CD4-positive, alpha-beta T cell (primary cell): ENCODE measurements at regions not wholly inside any gene's neighbourhood (a gene's known extent, or its start where the extent isn't known, plus 50 kb on each side); places are given as distances from the start of the nearest gene placed in this dataset.

Experiments used
- ATAC-seq: fragments of 200-7000 bp; cut with Tn5 transposase; one replicate; pipeline ENCODE4 v1.10.0; 2022; ENCODE audit warnings: mild to moderate bottlenecking; ENCODE audit not compliant: poor library complexity
- CTCF ChIA-PET: fragments of 350-600 bp; sonication (Branson Sonifier 250); formaldehyde crosslinking; loops from one replicate; lab custom pipeline; 2021; ENCODE audit warnings: antibody characterized with exemption, inconsistent platforms; lab: Charles Lee
- POLR2A ChIA-PET: fragments of 350-600 bp; sonication (Branson Sonifier 250); formaldehyde crosslinking; loops from one replicate; lab custom pipeline; 2021; ENCODE audit warnings: antibody characterized with exemption, inconsistent platforms; lab: Charles Lee
- DNase-seq, 14 experiments: peaks; one replicate each; pipeline ENCODE4 v3.0.0-alpha.2; 2013 to 2020; ENCODE audit warnings: mixed read lengths in 2 of 14
- H3K27ac ChIP-seq, 2 donors: one replicate each; pipeline versions ENCODE4 v1.5.1 to v1.7.0; 2013; ENCODE audit warnings: low read length in 2 of 2, low read depth in 1 of 2, mild to moderate bottlenecking in 1 of 2
- H3K27me3 ChIP-seq, 2 experiments: 1 replicate in 1 of 2; 2 replicates in 1 of 2; pipeline versions ENCODE4 v1.6.1 to v1.7.0; 2013; ENCODE audit warnings: low read length in 2 of 2, control low read depth in 1 of 2, mild to moderate bottlenecking in 1 of 2, moderate library complexity in 1 of 2; ENCODE audit not compliant: insufficient read depth in 2 of 2, control insufficient read depth in 1 of 2
- H3K36me3 ChIP-seq: one replicate; pipeline ENCODE4 v1.6.1; 2013; ENCODE audit warnings: low read length, control low read depth; ENCODE audit not compliant: insufficient read depth
- H3K4me1 ChIP-seq: one replicate; pipeline ENCODE4 v1.6.1; 2013; ENCODE audit warnings: low read length, control low read depth; ENCODE audit not compliant: insufficient read depth
- H3K4me3 ChIP-seq: one replicate; pipeline ENCODE4 v1.5.1; 2013; ENCODE audit warnings: mild to moderate bottlenecking, low read length, moderate library complexity
- H3K9me3 ChIP-seq, 2 experiments: 1 replicate in 1 of 2; 2 replicates in 1 of 2; pipeline versions ENCODE4 v1.6.1 to v1.7.0; 2013; ENCODE audit warnings: low read length in 2 of 2, mild to moderate bottlenecking in 2 of 2, control low read depth in 1 of 2, moderate library complexity in 1 of 2; ENCODE audit not compliant: control insufficient read depth in 1 of 2, insufficient read depth in 1 of 2
- H3K27ac Mint-ChIP-seq: one replicate; pipeline ENCODE4 v1.8.0; 2020; ENCODE audit warnings: mixed read lengths
- H3K27me3 Mint-ChIP-seq: one replicate; pipeline ENCODE4 v1.8.0; 2021; ENCODE audit warnings: mixed read lengths
- H3K36me3 Mint-ChIP-seq: one replicate; pipeline ENCODE4 v1.8.0; 2021; ENCODE audit warnings: low read depth, mixed read lengths
- H3K4me1 Mint-ChIP-seq: one replicate; pipeline ENCODE4 v1.8.0; 2021; ENCODE audit warnings: low read depth, mixed read lengths
- H3K4me3 Mint-ChIP-seq: one replicate; pipeline ENCODE4 v1.8.0; 2020; ENCODE audit warnings: mild to moderate bottlenecking, mixed read lengths
- H3K9me3 Mint-ChIP-seq: one replicate; pipeline ENCODE4 v1.8.0; 2020; ENCODE audit warnings: mixed read lengths
- intact Hi-C, 2 experiments: fragments of 100-400 bp; cut with DNase I in 1 of 2; cut with micrococcal nuclease in 1 of 2; formaldehyde crosslinking; loops; one replicate each; pipeline versions ENCODE4 v1.15.1 to v1.9.0; 2023 to 2025; cut with DNase I, micrococcal nuclease
- TF ChIP-seq, protein P1 (sequence below): fragments of 200-600 bp; IDR thresholded peaks from one replicate; pipeline ENCODE4 v1.8.0; 2022; ENCODE audit warnings: antibody characterized with exemption, mild to moderate bottlenecking

GRCh38 chr4:53682196-53682595 is 90.9 kb upstream of the LNX1 start:
- H3K27me3 Mint-ChIP-seq = peaks cover 41% of the 10 kb centered on the region
- intact Hi-C loops = no loop called here
- Histone ChIP-seq H3K27ac (no peak overlapping the region), H3K4me3 (no peak overlapping the region), H3K9me3 (no peaks in the 10 kb centered on the region), H3K4me1 (no peaks in the 10 kb centered on the region), H3K27me3 (peaks cover 0 to 3% of the 10 kb centered on the region in 2 experiments), H3K36me3 (no peaks in the 10 kb centered on the region)
- H3K4me1 Mint-ChIP-seq = no peaks in the 10 kb centered on the region
- peaks cover 1% of the 10 kb centered on the region for H3K9me3 Mint-ChIP-seq
- H3K4me3 Mint-ChIP-seq = no peak overlapping the region
- CTCF ChIA-PET = no interaction called here
- POLR2A ChIA-PET = no interaction called here
- H3K27ac Mint-ChIP-seq = no peak overlapping the region
- DNase-seq (no peak), ATAC-seq (no peak)
- TF ChIP-seq, protein P1, sequence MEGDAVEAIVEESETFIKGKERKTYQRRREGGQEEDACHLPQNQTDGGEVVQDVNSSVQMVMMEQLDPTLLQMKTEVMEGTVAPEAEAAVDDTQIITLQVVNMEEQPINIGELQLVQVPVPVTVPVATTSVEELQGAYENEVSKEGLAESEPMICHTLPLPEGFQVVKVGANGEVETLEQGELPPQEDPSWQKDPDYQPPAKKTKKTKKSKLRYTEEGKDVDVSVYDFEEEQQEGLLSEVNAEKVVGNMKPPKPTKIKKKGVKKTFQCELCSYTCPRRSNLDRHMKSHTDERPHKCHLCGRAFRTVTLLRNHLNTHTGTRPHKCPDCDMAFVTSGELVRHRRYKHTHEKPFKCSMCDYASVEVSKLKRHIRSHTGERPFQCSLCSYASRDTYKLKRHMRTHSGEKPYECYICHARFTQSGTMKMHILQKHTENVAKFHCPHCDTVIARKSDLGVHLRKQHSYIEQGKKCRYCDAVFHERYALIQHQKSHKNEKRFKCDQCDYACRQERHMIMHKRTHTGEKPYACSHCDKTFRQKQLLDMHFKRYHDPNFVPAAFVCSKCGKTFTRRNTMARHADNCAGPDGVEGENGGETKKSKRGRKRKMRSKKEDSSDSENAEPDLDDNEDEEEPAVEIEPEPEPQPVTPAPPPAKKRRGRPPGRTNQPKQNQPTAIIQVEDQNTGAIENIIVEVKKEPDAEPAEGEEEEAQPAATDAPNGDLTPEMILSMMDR = no peak
- H3K36me3 Mint-ChIP-seq = no peaks in the 10 kb centered on the region

GRCh38 chr4:53680598-53680997 is 89.3 kb upstream of the LNX1 start:
- DNase-seq (no peak), ATAC-seq (no peak)
- no peaks in the 10 kb centered on the region for H3K4me1 Mint-ChIP-seq
- Histone ChIP-seq H3K27ac (no peak overlapping the region), H3K36me3 (no peaks in the 10 kb centered on the region), H3K9me3 (no peaks in the 10 kb centered on the region), H3K4me3 (no peak overlapping the region), H3K4me1 (no peaks in the 10 kb centered on the region), H3K27me3 (no peaks in the 10 kb centered on the region)
- intact Hi-C loops = no loop called here
- H3K27ac Mint-ChIP-seq = no peak overlapping the region
- H3K36me3 Mint-ChIP-seq = no peaks in the 10 kb centered on the region
- H3K4me3 Mint-ChIP-seq = no peak overlapping the region
- TF ChIP-seq, protein P1 = no peak
- CTCF ChIA-PET = no interaction called here
- peaks cover 2% of the 10 kb centered on the region for H3K9me3 Mint-ChIP-seq
- peaks cover 31% of the 10 kb centered on the region for H3K27me3 Mint-ChIP-seq
- POLR2A ChIA-PET = no interaction called here

- Histone ChIP-seq H3K4me1 (no peaks in the 10 kb centered on the region), H3K27me3 (no peaks in the 10 kb centered on the region), H3K27ac (no peak overlapping the region), H3K4me3 (no peak overlapping the region), H3K9me3 (no peaks in the 10 kb centered on the region), H3K36me3 (no peaks in the 10 kb centered on the region)
- no peak for DNase-seq
- intact Hi-C loops = no loop called here
- no peak overlapping the region for H3K27ac Mint-ChIP-seq
- no peak overlapping the region for H3K4me3 Mint-ChIP-seq
- ATAC-seq = no peak
- no peaks in the 10 kb centered on the region for H3K36me3 Mint-ChIP-seq
- peaks cover 2% of the 10 kb centered on the region for H3K9me3 Mint-ChIP-seq
- H3K27me3 Mint-ChIP-seq = peaks cover 27% of the 10 kb centered on the region
- no peaks in the 10 kb centered on the region for H3K4me1 Mint-ChIP-seq
- TF ChIP-seq, protein P1 = no peak
- ChIA-PET POLR2A (no interaction called here), CTCF (no interaction called here)
Observed at GRCh38 chr4:53680168-53680567, 88.9 kb upstream of the LNX1 start.
